GF-D8 (cell line): ENCODE measurements at regions not wholly inside any gene's neighbourhood (a gene's known extent, or its start where the extent isn't known, plus 50 kb on each side); places are given as distances from the start of the nearest gene placed in this dataset.
"Not testable (repeated sequence)": the region's sequence is repeated elsewhere in the genome, so short reads cannot be mapped to it uniquely, and the experiment has no call there.

Experiments
- DNase-seq: peaks from one replicate; lab custom pipeline; 2025; lab: John Stamatoyannopoulos, UW

- DNase-seq = no peak
Observed at GRCh38 chr12:46572644-46573346, 200.2 kb upstream of the SLC38A2 start.

- DNase-seq = no peak
Observed at GRCh38 chr12:46571608-46572007, 199.0 kb upstream of the SLC38A2 start.

- DNase-seq = no peak
Observed at GRCh38 chr12:46569826-46570439, 197.4 kb upstream of the SLC38A2 start.

GRCh38 chr12:46567667-46568066, 195.1 kb upstream of the SLC38A2 start:
- no peak for DNase-seq

- DNase-seq = no peak
Observed at GRCh38 chr12:46562625-46563225, 190.2 kb upstream of the SLC38A2 start.

- not testable (repeated sequence) for DNase-seq
Observed at GRCh38 chr12:46561769-46562624, 189.4 kb upstream of the SLC38A2 start.

- no peak for DNase-seq
Observed at GRCh38 chr12:46560874-46561273, 188.3 kb upstream of the SLC38A2 start.

GRCh38 chr12:46560089-46560488, 187.5 kb upstream of the SLC38A2 start:
- no peak for DNase-seq

GRCh38 chr12:46559311-46559710, 186.7 kb upstream of the SLC38A2 start:
- no peak for DNase-seq

GRCh38 chr12:46558677-46559076, 186.1 kb upstream of the SLC38A2 start:
- DNase-seq = no peak

GRCh38 chr12:46557539-46558373, 185.2 kb upstream of the SLC38A2 start:
- no peak for DNase-seq

- no peak for DNase-seq
Observed at GRCh38 chr12:46556819-46557524, 184.4 kb upstream of the SLC38A2 start.

GRCh38 chr12:46556105-46556559, 183.6 kb upstream of the SLC38A2 start:
- DNase-seq = no peak

- DNase-seq = no peak
Observed at GRCh38 chr12:46555406-46555852, 182.9 kb upstream of the SLC38A2 start.

- DNase-seq = no peak
Observed at GRCh38 chr12:46554460-46554859, 181.9 kb upstream of the SLC38A2 start.

- no peak for DNase-seq
Observed at GRCh38 chr12:46553911-46554310, 181.3 kb upstream of the SLC38A2 start.

- no peak for DNase-seq
Observed at GRCh38 chr12:46553266-46553665, 180.7 kb upstream of the SLC38A2 start.

GRCh38 chr12:46550266-46550879, 177.8 kb upstream of the SLC38A2 start:
- no peak for DNase-seq

- no peak for DNase-seq
Observed at GRCh38 chr12:46549527-46550265, 177.1 kb upstream of the SLC38A2 start.
